C4-2B (cell line): ENCODE measurements at regions not wholly inside any gene's neighbourhood (a gene's known extent, or its start where the extent isn't known, plus 50 kb on each side); places are given as distances from the start of the nearest gene placed in this dataset.

ENCODE experiments used
- ZFX ChIP-seq: fragments of 450-650 bp; IDR thresholded peaks from 2 replicates; pipeline ENCODE4 v1.6.1; 2017
- TF ChIP-seq, protein P1 (sequence below): fragments of 450-650 bp; conservative IDR thresholded peaks from 2 replicates; pipeline ENCODE4 v1.5.1; 2017; ENCODE audit warnings: mild to moderate bottlenecking

DNA sequence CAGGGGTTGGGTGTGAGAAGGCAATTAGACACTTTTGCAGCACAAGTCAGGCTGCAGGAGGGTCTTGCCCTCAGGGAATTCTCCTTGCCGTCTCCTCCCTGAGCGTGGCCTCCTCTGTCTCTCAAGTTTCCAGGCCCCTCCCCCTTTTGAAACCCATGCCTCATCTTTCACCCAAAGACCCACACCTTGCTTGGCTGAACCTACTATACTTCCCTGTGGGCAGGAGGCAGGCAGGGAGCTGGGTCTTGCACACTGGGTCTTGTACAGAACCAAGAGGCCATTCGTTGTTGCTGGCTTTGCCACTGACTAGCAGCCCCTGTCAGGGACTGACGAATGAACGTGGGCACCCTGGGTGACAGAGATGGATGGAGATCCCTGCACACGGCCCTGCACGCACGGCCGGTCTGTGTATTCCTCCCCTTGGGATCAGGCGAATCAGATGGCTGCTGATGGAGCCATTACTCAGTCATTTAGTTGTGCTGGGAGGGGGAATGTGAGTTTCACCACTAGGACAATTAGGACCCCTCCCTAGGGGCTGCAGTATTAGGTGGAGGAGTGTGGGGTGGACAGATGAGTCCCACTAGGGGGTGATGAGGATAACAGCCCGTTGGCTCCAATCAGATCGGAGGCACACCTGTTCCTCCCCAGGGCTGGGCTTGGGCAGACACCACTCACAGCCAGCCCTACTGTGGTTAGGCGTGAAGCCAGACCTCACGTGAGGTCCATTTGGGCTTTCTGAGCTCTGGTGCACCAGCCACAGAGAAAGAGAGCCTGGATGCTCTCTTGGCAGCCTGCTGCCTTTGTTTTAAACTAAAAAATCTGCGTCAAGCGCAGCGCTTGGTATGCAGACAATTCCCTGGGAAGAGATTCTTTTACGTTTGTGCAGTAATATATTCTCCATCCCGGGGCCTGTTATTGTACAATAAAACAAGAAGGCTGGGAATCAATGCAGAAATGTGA is 167.7 kb upstream of the WSCD1 start:
- TF ChIP-seq, protein P1, sequence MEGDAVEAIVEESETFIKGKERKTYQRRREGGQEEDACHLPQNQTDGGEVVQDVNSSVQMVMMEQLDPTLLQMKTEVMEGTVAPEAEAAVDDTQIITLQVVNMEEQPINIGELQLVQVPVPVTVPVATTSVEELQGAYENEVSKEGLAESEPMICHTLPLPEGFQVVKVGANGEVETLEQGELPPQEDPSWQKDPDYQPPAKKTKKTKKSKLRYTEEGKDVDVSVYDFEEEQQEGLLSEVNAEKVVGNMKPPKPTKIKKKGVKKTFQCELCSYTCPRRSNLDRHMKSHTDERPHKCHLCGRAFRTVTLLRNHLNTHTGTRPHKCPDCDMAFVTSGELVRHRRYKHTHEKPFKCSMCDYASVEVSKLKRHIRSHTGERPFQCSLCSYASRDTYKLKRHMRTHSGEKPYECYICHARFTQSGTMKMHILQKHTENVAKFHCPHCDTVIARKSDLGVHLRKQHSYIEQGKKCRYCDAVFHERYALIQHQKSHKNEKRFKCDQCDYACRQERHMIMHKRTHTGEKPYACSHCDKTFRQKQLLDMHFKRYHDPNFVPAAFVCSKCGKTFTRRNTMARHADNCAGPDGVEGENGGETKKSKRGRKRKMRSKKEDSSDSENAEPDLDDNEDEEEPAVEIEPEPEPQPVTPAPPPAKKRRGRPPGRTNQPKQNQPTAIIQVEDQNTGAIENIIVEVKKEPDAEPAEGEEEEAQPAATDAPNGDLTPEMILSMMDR: no peak
- TF ChIP-seq ZFX: no peak
